ENCODE measurements at regions not wholly inside any gene's neighbourhood (a gene's known extent, or its start where the extent isn't known, plus 50 kb on each side); places are given as distances from the start of the nearest gene placed in this dataset.

DNA sequence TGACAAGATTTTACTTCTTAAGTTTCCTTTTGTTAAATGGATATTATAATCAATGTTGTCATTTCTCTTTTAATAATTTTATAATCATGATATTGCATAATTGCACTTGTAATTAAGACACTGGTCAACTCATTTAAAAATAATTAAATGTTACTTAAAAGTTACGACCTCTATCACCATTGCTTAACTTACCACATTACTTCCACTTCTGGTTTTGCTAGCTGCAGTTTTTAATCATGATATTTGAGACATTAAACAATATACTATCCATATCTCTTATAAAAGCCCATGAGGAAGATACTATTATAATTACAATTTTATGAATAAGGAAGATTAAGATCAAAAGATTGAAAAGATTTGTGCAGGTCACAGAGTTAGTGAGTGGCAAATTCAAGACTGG, 502.0 kb downstream of the RNF144A start:
- Mint-ChIP-seq H3K27ac (no peak overlapping the region), H3K36me3 (ENCODE audit: low read depth) (peaks cover 3% of the 10 kb centered on the region), H3K4me1 (ENCODE audit: low read depth) (peaks cover 2% of the 10 kb centered on the region), H3K9me3 (peaks cover 7% of the 10 kb centered on the region), H3K4me3 (no peak overlapping the region), H3K27me3 (ENCODE audit: low read depth) (peaks cover 27% of the 10 kb centered on the region)

DNA sequence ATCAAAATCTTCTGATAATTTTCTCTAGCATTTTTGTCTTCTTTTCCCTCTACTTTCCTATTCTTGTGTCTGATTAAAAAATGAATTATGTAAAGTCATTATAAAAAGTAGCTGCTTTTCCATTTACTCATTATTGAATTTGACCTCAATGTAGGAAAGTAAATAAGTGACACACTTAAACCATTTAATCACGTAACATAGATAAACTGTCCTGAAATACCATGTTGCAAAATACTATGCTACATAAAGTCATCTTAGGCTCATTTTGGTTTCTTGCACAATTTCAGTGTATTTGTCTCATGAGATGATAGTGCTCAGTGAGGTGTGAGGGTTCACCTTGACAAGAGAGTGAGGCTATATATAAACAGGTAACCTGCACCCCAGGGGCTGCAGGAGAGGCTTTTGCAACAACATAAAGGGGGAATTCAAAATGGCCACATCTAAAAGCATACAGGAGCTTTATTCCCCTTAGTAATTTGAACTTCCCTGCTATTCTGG, 502.7 kb downstream of the RNF144A start:
- Mint-ChIP-seq H3K27me3 (ENCODE audit: low read depth) (peaks cover 22% of the 10 kb centered on the region), H3K27ac (no peak overlapping the region), H3K4me1 (ENCODE audit: low read depth) (peaks cover 2% of the 10 kb centered on the region), H3K9me3 (peaks cover 7% of the 10 kb centered on the region), H3K36me3 (ENCODE audit: low read depth) (peaks cover 3% of the 10 kb centered on the region), H3K4me3 (no peak overlapping the region)

DNA sequence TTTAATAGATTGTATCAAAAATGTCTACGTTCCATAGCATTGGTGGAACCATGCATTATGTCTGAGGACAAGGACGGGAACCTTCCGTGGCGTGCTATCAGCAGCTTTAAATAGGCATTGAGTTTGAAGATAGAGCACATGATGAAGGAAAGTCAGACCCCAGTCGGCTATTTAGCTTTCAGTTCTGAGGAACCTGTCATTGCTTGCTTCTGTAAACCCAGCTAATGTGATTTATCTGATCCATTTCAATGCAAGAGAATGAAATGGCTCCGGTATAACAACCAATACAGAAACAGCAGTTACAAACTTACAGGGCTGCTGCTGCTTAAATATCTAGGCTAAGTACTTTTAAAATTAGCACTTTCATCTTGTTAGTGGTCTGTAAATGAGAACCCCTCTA, 503.3 kb downstream of the RNF144A start:
- no peak overlapping the region for H3K4me3 Mint-ChIP-seq
- H3K4me1 Mint-ChIP-seq (ENCODE audit: low read depth) = peaks cover 2% of the 10 kb centered on the region
- H3K27me3 Mint-ChIP-seq (ENCODE audit: low read depth) = peaks cover 20% of the 10 kb centered on the region
- H3K36me3 Mint-ChIP-seq (ENCODE audit: low read depth) = peaks cover 3% of the 10 kb centered on the region
- H3K9me3 Mint-ChIP-seq = peaks cover 7% of the 10 kb centered on the region
- H3K27ac Mint-ChIP-seq = no peak overlapping the region

DNA sequence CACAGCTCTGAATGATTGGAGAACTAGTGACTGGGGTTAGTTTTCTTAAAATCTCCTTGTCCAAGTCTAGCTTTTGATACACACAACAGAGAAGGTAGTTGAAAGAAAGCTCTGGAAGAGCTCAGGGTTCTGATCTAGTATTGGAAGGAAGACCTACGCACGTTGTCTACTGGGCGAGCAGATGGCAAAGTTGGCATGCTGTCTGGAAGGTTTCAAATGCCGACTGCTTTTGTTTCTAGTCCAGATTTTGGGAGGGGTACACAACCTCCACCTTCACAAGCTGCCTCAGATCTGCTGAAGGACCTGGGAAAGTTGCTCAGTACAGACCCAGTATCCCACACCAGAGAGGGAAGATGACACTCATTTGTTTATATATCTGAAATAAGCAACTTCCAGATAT, 507.3 kb downstream of the RNF144A start:
- H3K4me3 Mint-ChIP-seq = no peak overlapping the region
- peaks cover 5% of the 10 kb centered on the region for H3K27me3 Mint-ChIP-seq (ENCODE audit: low read depth)
- H3K27ac Mint-ChIP-seq = no peak overlapping the region
- peaks cover 24% of the 10 kb centered on the region for H3K4me1 Mint-ChIP-seq (ENCODE audit: low read depth)
- H3K9me3 Mint-ChIP-seq = no peaks in the 10 kb centered on the region
- no peaks in the 10 kb centered on the region for H3K36me3 Mint-ChIP-seq (ENCODE audit: low read depth)

DNA sequence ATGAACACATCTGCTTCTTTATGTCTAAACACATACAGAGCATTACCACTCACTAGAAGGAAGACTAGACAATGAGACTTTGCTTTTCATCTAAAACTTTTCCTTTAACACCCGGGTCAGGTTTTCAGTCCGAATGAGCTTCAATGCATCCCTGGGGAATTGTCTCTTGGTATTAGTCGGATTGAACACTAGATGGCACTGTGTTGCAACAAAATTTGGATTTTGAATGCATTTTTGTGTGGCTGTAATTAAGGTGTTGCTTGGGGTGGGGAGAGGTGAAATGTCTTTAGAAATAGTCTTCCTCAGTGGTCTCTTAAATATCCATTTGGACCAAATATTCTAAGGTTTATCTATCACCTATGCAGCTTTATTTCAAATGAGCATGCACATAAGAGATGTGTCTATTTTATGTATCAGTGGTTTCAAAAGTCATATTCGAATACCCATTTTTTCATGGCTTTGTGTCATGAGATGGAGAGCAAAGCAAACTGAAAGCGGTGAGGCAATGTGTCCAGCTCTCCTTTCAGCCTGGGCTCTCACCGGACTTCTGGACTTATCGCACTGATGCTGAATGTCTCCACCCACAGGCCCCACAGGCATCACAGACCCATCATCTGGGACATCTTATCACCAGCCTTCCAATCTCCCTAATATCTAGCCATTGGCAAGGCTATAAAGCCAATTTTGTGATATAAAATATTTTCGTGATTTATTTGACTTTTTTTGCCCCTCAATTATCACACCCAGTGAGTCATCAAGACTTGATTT, 510.3 kb downstream of the RNF144A start:
- no peaks in the 10 kb centered on the region for H3K27me3 Mint-ChIP-seq (ENCODE audit: low read depth)
- H3K9me3 Mint-ChIP-seq = peaks cover 3% of the 10 kb centered on the region
- H3K27ac Mint-ChIP-seq = peak overlapping the region; percentile 69
- peaks cover 38% of the 10 kb centered on the region for H3K4me1 Mint-ChIP-seq (ENCODE audit: low read depth)
- peak overlapping the region; percentile 12 for H3K4me3 Mint-ChIP-seq
- H3K36me3 Mint-ChIP-seq (ENCODE audit: low read depth) = peaks cover 1% of the 10 kb centered on the region

DNA sequence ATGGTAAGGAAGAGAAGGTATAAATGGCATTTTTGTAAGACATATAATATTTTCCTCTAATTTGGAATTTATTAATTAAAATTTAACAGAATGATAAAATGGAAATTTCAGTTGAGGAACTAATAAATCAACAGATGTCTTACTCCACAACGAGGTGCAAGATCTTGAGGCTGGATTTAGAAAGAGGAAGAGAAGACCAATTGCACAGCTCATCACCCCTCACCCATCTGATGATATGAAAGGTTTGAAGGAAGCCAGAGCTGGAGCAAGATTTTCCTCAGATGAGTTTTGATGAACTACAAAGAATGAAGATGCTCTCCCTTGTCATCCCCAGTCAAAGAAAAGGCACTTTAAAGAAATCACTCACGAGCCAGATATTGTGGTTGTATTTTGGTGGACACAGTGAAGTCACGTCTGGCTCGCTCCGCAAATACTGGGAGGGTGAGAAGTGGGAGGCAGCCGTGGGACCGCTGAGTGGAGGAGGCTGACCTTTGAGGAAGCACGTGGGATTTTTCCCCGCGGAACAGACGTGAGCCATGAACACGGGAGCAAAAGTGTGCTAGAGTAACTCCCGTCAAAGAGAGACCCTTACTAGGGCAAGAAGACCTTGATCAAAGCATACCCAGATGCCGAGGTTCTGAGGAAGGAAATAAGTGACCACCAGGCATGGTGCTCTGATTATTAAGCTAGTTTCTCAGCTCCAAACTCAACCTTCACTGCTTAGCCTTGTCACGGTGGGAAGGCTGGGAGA, 511.4 kb downstream of the RNF144A start:
- Mint-ChIP-seq H3K9me3 (peaks cover 9% of the 10 kb centered on the region), H3K4me3 (peak overlapping the region; percentile 16), H3K4me1 (ENCODE audit: low read depth) (peaks cover 40% of the 10 kb centered on the region), H3K36me3 (ENCODE audit: low read depth) (peaks cover 8% of the 10 kb centered on the region), H3K27ac (peak overlapping the region; percentile 69), H3K27me3 (ENCODE audit: low read depth) (no peaks in the 10 kb centered on the region)

DNA sequence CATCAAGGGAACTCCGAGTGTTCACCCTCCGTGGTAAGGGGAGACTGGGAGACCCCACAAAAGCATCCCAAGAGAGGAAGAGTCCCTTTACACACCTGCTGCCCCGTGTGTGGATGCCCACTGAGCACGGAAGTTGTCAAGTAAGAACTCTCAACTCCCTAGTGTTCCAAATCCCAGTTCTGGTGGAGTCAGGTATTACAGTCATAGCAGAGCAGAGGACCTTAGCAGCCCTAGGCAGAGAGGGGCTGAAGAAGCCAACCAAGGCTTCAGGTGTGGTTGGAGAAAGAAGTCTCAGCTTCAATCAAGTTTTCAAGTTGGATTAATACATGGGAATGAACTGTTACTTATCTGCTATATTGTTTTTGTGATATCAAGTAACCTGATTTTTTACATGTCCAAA, 512.5 kb downstream of the RNF144A start:
- H3K27me3 Mint-ChIP-seq (ENCODE audit: low read depth) = no peaks in the 10 kb centered on the region
- peak overlapping the region; percentile 31 for H3K4me3 Mint-ChIP-seq
- H3K4me1 Mint-ChIP-seq (ENCODE audit: low read depth) = peaks cover 45% of the 10 kb centered on the region
- peak overlapping the region; percentile 95 for H3K27ac Mint-ChIP-seq
- H3K36me3 Mint-ChIP-seq (ENCODE audit: low read depth) = peaks cover 16% of the 10 kb centered on the region
- H3K9me3 Mint-ChIP-seq = peaks cover 19% of the 10 kb centered on the region

DNA sequence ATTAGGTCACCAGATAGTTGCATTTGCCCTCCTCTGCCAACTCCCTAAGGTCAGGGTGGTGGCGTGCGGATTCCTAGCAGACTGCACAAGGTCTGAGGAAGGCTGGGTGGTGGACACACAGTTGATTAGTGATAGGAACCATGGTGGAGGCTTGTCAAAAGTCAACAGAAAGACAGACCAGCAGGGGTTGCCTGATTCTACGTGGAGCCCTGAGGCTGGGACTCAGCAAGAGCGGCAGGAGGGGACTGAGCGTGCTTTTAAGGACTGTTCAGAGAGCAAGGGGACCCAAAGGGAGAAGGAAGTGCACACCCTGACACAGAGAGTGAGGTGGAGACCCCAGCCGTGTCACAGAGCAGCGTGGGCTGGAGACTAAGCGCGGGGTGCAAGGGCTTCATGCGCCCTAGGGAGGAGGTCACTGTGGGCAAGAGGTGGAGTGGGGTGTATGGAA, 513.2 kb downstream of the RNF144A start:
- Mint-ChIP-seq H3K27ac (peak overlapping the region; percentile 95), H3K4me3 (peak overlapping the region; percentile 79), H3K36me3 (ENCODE audit: low read depth) (peaks cover 22% of the 10 kb centered on the region), H3K4me1 (ENCODE audit: low read depth) (peaks cover 52% of the 10 kb centered on the region), H3K9me3 (peaks cover 24% of the 10 kb centered on the region), H3K27me3 (ENCODE audit: low read depth) (no peaks in the 10 kb centered on the region)

DNA sequence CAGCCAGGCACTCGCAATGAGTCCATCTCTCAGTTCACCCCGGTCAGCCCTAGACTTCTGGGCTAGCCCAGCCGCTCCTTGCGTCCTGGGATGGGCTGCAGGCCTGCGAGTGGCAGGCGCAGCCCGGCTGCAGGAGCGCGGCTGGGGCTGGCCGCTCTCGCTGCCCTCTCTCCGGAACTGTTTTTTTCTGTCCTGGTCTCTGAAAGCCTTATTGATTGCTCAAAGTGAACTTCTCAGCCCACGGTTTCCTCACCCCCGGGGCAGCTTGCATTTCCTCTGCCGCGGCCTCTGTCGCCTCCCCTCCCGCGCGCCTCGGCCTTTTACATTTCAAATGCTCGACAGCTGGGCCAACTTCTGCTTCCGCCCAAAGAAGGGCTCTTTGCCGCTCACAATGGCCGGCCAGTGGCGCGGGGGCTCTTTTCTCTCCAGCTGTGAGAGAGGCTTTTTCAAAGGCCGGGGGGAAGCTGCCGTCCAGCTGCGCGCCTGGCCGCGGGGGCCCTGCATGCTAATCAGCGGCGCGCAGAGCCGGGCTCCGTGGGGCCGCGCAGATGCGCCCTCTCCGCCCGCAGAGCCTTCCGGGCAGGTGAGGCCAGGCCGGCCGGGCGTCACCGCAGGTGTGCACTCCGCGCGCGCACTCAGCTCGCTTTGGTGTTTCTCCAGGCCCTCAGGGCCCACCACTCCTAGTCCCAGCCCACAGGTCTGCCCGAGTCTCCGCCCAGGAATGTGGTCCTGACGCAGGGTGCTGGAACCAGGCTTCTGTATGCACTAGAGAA, 513.8 kb downstream of the RNF144A start:
- Mint-ChIP-seq H3K27me3 (ENCODE audit: low read depth) (no peaks in the 10 kb centered on the region), H3K9me3 (peaks cover 24% of the 10 kb centered on the region), H3K4me1 (ENCODE audit: low read depth) (peaks cover 57% of the 10 kb centered on the region), H3K27ac (peak overlapping the region; percentile 95), H3K36me3 (ENCODE audit: low read depth) (peaks cover 22% of the 10 kb centered on the region), H3K4me3 (peak overlapping the region; percentile 79)

DNA sequence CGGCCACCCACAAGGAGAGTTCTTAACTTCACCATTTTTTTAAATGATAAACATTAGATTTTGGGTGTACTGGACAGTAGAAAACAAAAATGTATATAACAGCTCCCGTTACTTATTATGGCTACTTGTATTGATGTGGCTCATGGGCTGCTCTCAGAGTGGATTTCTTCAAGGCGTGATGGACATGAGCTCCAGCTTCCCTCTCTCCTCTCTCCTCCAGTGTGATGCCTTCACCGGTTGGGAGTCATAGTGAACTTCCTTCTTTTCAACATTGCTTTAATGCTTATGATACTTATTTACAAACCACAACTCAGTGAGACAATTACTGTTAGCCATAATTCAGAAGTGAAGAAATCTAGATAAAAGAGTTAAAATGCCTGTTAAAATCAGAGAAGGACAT, 515.2 kb downstream of the RNF144A start:
- peaks cover 64% of the 10 kb centered on the region for H3K4me1 Mint-ChIP-seq (ENCODE audit: low read depth)
- H3K36me3 Mint-ChIP-seq (ENCODE audit: low read depth) = peaks cover 26% of the 10 kb centered on the region
- peak overlapping the region; percentile 23 for H3K27ac Mint-ChIP-seq
- H3K27me3 Mint-ChIP-seq (ENCODE audit: low read depth) = no peaks in the 10 kb centered on the region
- H3K4me3 Mint-ChIP-seq = peak overlapping the region; percentile 23
- H3K9me3 Mint-ChIP-seq = peaks cover 24% of the 10 kb centered on the region

DNA sequence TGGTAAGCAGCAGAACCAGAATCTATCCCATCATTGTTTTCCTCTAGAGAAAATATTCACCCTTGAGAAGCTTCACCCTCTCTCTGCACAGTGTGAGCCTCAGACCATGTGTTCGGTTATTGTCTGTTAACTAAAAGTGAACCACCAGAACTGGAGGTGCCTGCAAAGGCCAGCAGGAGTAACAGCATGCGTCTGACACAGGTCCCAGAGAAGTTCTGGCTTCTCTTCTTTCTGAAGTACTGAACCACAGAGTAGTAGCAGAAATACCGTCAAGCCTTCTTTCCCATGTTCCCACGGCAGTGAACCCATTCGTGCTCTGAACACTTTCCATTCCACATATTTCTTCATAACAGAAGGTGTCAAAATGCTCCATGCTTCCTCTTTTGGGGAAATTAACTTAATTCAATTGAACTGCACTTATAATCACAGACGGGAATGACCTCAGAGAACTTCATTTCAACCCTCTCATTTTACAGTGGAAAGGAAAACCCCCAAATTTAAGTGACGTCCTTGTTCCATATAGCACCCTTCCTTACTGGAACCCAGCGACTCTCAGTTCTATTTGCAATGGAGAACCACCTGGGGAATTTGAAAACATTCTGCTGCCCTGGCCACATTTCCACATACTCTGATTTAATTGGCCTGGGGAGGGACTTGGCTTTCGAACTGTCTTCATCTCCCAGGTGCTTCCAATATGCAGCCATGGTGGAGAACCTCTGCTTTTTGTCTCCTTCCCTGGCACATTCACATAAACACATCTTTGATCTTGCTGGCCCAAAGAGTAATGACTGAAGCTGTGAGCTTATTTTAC, 519.1 kb downstream of the RNF144A start:
- Mint-ChIP-seq H3K36me3 (ENCODE audit: low read depth) (peaks cover 41% of the 10 kb centered on the region), H3K9me3 (peaks cover 42% of the 10 kb centered on the region), H3K27ac (peak overlapping the region; percentile 93), H3K27me3 (ENCODE audit: low read depth) (no peaks in the 10 kb centered on the region), H3K4me3 (peak overlapping the region; percentile 21), H3K4me1 (ENCODE audit: low read depth) (peaks cover 61% of the 10 kb centered on the region)

DNA sequence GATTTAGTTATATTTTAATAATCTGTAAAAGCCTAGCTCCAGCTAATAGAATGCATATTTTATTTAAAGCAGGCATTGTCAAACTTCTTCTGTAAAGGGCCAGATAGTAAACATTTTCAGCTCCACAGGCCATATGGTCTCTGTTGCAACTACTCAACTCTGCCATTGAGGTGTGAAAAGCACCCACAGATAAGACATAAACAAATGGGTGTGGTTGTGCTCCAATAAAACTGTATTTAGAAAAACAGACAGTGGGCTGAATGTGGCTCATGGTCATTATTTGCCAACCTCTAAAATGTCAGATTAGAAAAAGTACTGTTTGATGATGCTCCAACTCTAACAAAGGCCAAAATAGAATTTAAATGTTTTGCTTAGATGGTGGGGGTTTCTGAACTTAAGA, 519.9 kb downstream of the RNF144A start:
- H3K4me3 Mint-ChIP-seq = peak overlapping the region; percentile 21
- peaks cover 50% of the 10 kb centered on the region for H3K9me3 Mint-ChIP-seq
- peaks cover 48% of the 10 kb centered on the region for H3K36me3 Mint-ChIP-seq (ENCODE audit: low read depth)
- peaks cover 66% of the 10 kb centered on the region for H3K4me1 Mint-ChIP-seq (ENCODE audit: low read depth)
- H3K27ac Mint-ChIP-seq = peak overlapping the region; percentile 93
- H3K27me3 Mint-ChIP-seq (ENCODE audit: low read depth) = no peaks in the 10 kb centered on the region

DNA sequence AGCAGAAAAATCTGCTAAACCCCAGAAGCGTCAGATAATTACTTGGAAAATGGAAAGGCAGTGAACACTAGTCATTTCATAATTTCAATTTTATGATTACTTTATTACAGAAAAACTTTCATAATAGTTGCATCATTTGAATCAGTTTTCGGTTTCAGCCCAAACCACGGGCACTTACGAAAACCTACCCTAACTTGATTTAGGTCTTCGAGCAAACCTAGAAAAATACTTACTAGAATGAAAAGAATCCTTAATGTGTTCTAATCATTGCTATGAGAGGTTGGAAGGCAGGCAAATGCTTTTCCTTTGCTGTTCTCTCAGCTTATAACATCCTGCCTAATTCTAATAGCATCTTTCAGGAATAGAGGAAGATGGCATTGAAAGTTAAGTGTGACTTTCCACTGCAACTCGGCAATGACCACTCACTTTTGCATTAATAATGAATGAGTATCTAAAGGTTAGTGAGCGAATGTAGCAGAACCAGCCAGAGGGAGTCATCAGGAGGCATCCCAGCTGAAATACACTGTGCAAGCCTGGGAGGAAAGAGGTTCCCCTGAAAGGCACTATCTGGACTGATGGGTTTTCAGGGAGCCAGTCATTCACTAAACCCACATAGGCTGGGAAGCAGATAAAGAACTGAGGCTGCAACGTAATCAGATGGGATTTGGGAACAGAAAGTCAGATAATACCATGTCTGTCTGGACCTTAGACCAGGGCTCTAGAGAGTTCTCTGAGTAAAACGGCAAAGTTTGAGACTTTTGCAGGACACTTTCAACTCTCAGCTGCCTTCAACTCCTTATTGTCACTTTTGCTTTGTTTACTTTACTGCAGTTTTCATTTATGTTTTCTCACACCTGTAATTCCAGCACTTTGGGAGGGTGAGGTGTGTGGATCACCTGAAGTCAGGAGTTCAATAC, 520.8 kb downstream of the RNF144A start:
- Mint-ChIP-seq H3K4me3 (peak overlapping the region; percentile 21), H3K27me3 (ENCODE audit: low read depth) (no peaks in the 10 kb centered on the region), H3K27ac (peak overlapping the region; percentile 93)

More for the DNA sequence above, 520.8 kb downstream of the RNF144A start:
- peaks cover 70% of the 10 kb centered on the region for H3K4me1 Mint-ChIP-seq (ENCODE audit: low read depth)
- H3K36me3 Mint-ChIP-seq (ENCODE audit: low read depth) = peaks cover 45% of the 10 kb centered on the region
- H3K9me3 Mint-ChIP-seq = peaks cover 52% of the 10 kb centered on the region
